Pancreas (tissue), 10 donors: ENCODE measurements at regions not wholly inside any gene's neighbourhood (a gene's known extent, or its start where the extent isn't known, plus 50 kb on each side); places are given as distances from the start of the nearest gene placed in this dataset.
A peak's percentile ranks its signal among the peaks of the same experiment; 100 is the strongest.

Source experiments
- ATAC-seq, 4 donors: fragments of 200-7000 bp; cut with Tn5 transposase; one replicate each; pipeline versions ENCODE4 v1.8.0 to v1.9.1; 2020; ENCODE audit warnings: mild to moderate bottlenecking in 4 of 4, moderate library complexity in 4 of 4
- DNase-seq, 6 donors: peaks; one replicate each; pipeline ENCODE4 v3.0.0-alpha.2; 2020
- FAIRE-seq: peaks from 2 replicates; lab custom pipeline; 2012; peaks lifted over from hg19 to GRCh38; lab: Jason Lieb, UNC
- H3K27ac ChIP-seq, 4 donors: fragments of 200-600 bp; sonication (generic); 1 replicate in 3 of 4; 2 replicates in 1 of 4; pipeline versions ENCODE4 v1.5.0 to v1.8.0; 2020
- H3K27me3 ChIP-seq, 4 donors: fragments of 200-600 bp; one replicate each; pipeline ENCODE4 v1.8.0; 2021
- H3K36me3 ChIP-seq, 3 donors: fragments of 200-600 bp; sonication (generic) in 1 of 3; one replicate each; pipeline versions ENCODE4 v1.5.0 to v1.8.0; 2020 to 2021
- H3K4me1 ChIP-seq, 3 donors: fragments of 200-600 bp; one replicate each; pipeline ENCODE4 v1.8.0; 2021
- H3K4me3 ChIP-seq, 4 donors: fragments of 200-600 bp; sonication (generic) in 2 of 4; one replicate each; pipeline versions ENCODE4 v1.5.0 to v1.8.0; 2020 to 2021
- H3K9me3 ChIP-seq, 4 donors: fragments of 200-600 bp; one replicate each; pipeline ENCODE4 v1.8.0; 2021
- CTCF ChIP-seq, 4 donors: fragments of 200-600 bp; sonication (generic) in 3 of 4; IDR thresholded peaks; one replicate each; pipeline versions ENCODE4 v1.5.0 to v1.8.0; 2021; ENCODE audit warnings: antibody characterized with exemption in 4 of 4
- WGBS, 2 donors: extraction: QIAGEN DNeasy Blood & Tissue Kit; methylation state at CpG; one replicate each; pipeline ENCODE4 v1.1.7; 2013; 5-methylcytosine and 5-hydroxymethylcytosine counted together
- intact Hi-C, 3 donors: fragments of 100-400 bp; cut with DNase I; formaldehyde crosslinking; loops; one replicate each; pipeline versions ENCODE4 v1.11.1 to v1.14.2; 2022
- donor health status: healthy with polysubstance abuse.
- donor health status: DM: no; HTN: no; CAD: no; lungs with moderate emphysema.
- donor health status: DM: no; HTN: no; CAD: no.
- donor health status: control.
- donor health status: control.
- donor health status: Bipolar disorder and iron deficiency.
- donor health status: DM: yes; HTN: yes; CAD: no.
- donor health status: DM: no; HTN: no; CAD: no.
- donor health status: DM: no; HTN: no; CAD: no.
- donor health status: DM: yes; HTN: yes; CAD: no.

GRCh38 chr10:76675561-76675950 is 962.1 kb downstream of the KCNMA1 start:
- no peak for DNase-seq
- TF ChIP-seq CTCF (IDR thresholded peaks at IDR 0.05) = no peak
- no peaks in the 10 kb centered on the region for H3K36me3 ChIP-seq
- no peak for FAIRE-seq
- no peak overlapping the region for H3K27ac ChIP-seq
- intact Hi-C loops = no loop called here
- no peak overlapping the region for H3K4me3 ChIP-seq
- no peaks in the 10 kb centered on the region for H3K27me3 ChIP-seq
- ATAC-seq = no peak
- H3K9me3 ChIP-seq = no peaks in the 10 kb centered on the region
- no peaks in the 10 kb centered on the region for H3K4me1 ChIP-seq
- WGBS, 2 donors = 73 to 84% methylated on average over 3 of the region's 3 CpGs

- FAIRE-seq = no peak
- TF ChIP-seq CTCF (IDR thresholded peaks at IDR 0.05) = no peak
- H3K27ac ChIP-seq = no peak overlapping the region
- DNase-seq = peak in 2 of 6 donors; percentile 8 to 37
- no peaks in the 10 kb centered on the region for H3K36me3 ChIP-seq
- no peaks in the 10 kb centered on the region for H3K27me3 ChIP-seq
- intact Hi-C loops = no loop called here
- ATAC-seq = peak; percentile 64 to 98 (median 92)
- no peak overlapping the region for H3K4me3 ChIP-seq
- 52 to 53% methylated on average over 4 of the region's 4 CpGs for WGBS, 2 donors
- peaks cover 0 to 7% (median 0%) of the 10 kb centered on the region in 3 donors for H3K4me1 ChIP-seq
- no peaks in the 10 kb centered on the region for H3K9me3 ChIP-seq
Measured at GRCh38 chr10:76667408-76668370, 969.9 kb downstream of the KCNMA1 start.

- Histone ChIP-seq H3K4me1 (peaks cover 0 to 7% (median 0%) of the 10 kb centered on the region in 3 donors), H3K27me3 (no peaks in the 10 kb centered on the region), H3K4me3 (no peak overlapping the region), H3K36me3 (no peaks in the 10 kb centered on the region), H3K27ac (no peak overlapping the region), H3K9me3 (no peaks in the 10 kb centered on the region)
- TF ChIP-seq CTCF (IDR thresholded peaks at IDR 0.05) = no peak
- FAIRE-seq = no peak
- intact Hi-C loops = no loop called here
- no peak for DNase-seq
- no peak for ATAC-seq
- WGBS, 2 donors = 90 to 92% methylated on average over 1 of the region's 1 CpG
Measured at GRCh38 chr10:76666891-76667290, 970.7 kb downstream of the KCNMA1 start.

- DNase-seq = no peak
- Histone ChIP-seq H3K27ac (no peak overlapping the region), H3K4me3 (no peak overlapping the region), H3K4me1 (peaks cover 0 to 7% (median 0%) of the 10 kb centered on the region in 3 donors), H3K27me3 (no peaks in the 10 kb centered on the region), H3K36me3 (no peaks in the 10 kb centered on the region), H3K9me3 (no peaks in the 10 kb centered on the region)
- no peak for FAIRE-seq
- intact Hi-C loops = no loop called here
- 96 to 97% methylated on average over 4 of the region's 4 CpGs for WGBS, 2 donors
- no peak for TF ChIP-seq CTCF (IDR thresholded peaks at IDR 0.05)
- ATAC-seq = no peak
Measured at GRCh38 chr10:76665029-76665428, 972.6 kb downstream of the KCNMA1 start.
